IMR-90 (cell line): ENCODE measurements at regions not wholly inside any gene's neighbourhood (a gene's known extent, or its start where the extent isn't known, plus 50 kb on each side); places are given as distances from the start of the nearest gene placed in this dataset.

Source experiments
- ATAC-seq: fragments of 200-7000 bp; cut with Tn5 transposase; 2 replicates; pipeline ENCODE4 v1.9.1; 2020; ENCODE audit warnings: low read depth, mild to moderate bottlenecking, moderate library complexity
- BruUV-seq: library from RNA; stranded (reverse); fragments of 400-500 nt; replicated peaks from 2 replicates; lab custom pipeline; 2021; lab: Mats Ljungman, UMichigan
- CTCF ChIA-PET: fragments of 300-600 bp; formaldehyde crosslinking; extraction: SDS; loops from one replicate; lab custom pipeline; 2021; ENCODE audit warnings: antibody characterized with exemption; lab: Yijun Ruan, JAX
- POLR2A ChIA-PET: fragments of 300-600 bp; sonication (Branson Sonifier 250); formaldehyde crosslinking; loops from one replicate; lab custom pipeline; 2022; ENCODE audit warnings: antibody characterized with exemption; ENCODE audit not compliant: unreplicated experiment; lab: Charles Lee
- DNase-seq: peaks from one replicate; pipeline ENCODE4 v3.0.0; 2013
- H2AFZ ChIP-seq: replicated peaks from 2 replicates; pipeline ENCODE3; 2013; ENCODE audit warnings: low read length, mild to moderate bottlenecking; ENCODE audit not compliant: poor library complexity
- H2AK5ac ChIP-seq: 2 replicates; pipeline ENCODE4 v1.6.1; 2013; ENCODE audit warnings: low read depth, low read length, inconsistent platforms
- H2AK9ac ChIP-seq: replicated peaks from 2 replicates; pipeline ENCODE3; 2013; ENCODE audit warnings: mild to moderate bottlenecking, low read depth, low read length, moderate library complexity; ENCODE audit not compliant: poor library complexity
- H2BK120ac ChIP-seq: 2 replicates; pipeline ENCODE4 v1.6.1; 2013; ENCODE audit warnings: low read depth, low read length, inconsistent platforms
- H2BK15ac ChIP-seq: 3 replicates; pipeline ENCODE4 v1.6.1; 2013; ENCODE audit warnings: low read depth, low read length, inconsistent platforms
- H2BK20ac ChIP-seq: 2 replicates; pipeline ENCODE4 v1.6.1; 2013; ENCODE audit warnings: low read depth, mild to moderate bottlenecking, inconsistent platforms, low read length, moderate library complexity
- H2BK5ac ChIP-seq: 2 replicates; pipeline ENCODE4 v1.6.1; 2013; ENCODE audit warnings: mild to moderate bottlenecking, low read depth, low read length, inconsistent platforms; ENCODE audit not compliant: poor library complexity, severe bottlenecking
- H3K14ac ChIP-seq: replicated peaks from 2 replicates; pipeline ENCODE4 v1.6.1; 2013; ENCODE audit warnings: low read depth, low read length, inconsistent platforms
- H3K18ac ChIP-seq: 2 replicates; pipeline ENCODE4 v1.6.1; 2013; ENCODE audit warnings: low read depth, low read length, control low read depth
- H3K23ac ChIP-seq: 2 replicates; pipeline ENCODE4 v1.6.1; 2013; ENCODE audit warnings: low read depth, low read length, inconsistent platforms
- H3K27ac ChIP-seq: 2 replicates; pipeline ENCODE4 v1.5.1; 2013; ENCODE audit warnings: mild to moderate bottlenecking, control low read depth, low read length; ENCODE audit not compliant: insufficient read depth
- H3K27me3 ChIP-seq: 2 replicates; pipeline ENCODE4 v1.6.1; 2013; ENCODE audit warnings: low read length; ENCODE audit not compliant: control insufficient read depth, insufficient read depth
- H3K36me3 ChIP-seq: 2 replicates; pipeline ENCODE4 v1.6.1; 2013; ENCODE audit warnings: low read length, mixed read lengths; ENCODE audit not compliant: control insufficient read depth, insufficient read depth
- H3K4ac ChIP-seq: 2 replicates; pipeline ENCODE4 v1.6.1; 2013; ENCODE audit warnings: low read depth, low read length, inconsistent platforms
- H3K4me1 ChIP-seq: 2 replicates; pipeline ENCODE4 v1.6.1; 2013; ENCODE audit warnings: low read length, mixed read lengths; ENCODE audit not compliant: control insufficient read depth, insufficient read depth
- H3K4me2 ChIP-seq: 2 replicates; pipeline ENCODE4 v1.6.1; 2013; ENCODE audit warnings: low read depth, mild to moderate bottlenecking, control low read depth, low read length, moderate library complexity
- H3K4me3 ChIP-seq: 2 replicates; pipeline ENCODE4 v1.5.1; 2013; ENCODE audit warnings: low read depth, mild to moderate bottlenecking, control low read depth, low read length, moderate library complexity; ENCODE audit not compliant: insufficient read depth
- H3K56ac ChIP-seq: 2 replicates; pipeline ENCODE4 v1.6.1; 2013; ENCODE audit warnings: low read length, inconsistent platforms; ENCODE audit not compliant: insufficient read depth; ENCODE audit errors: extremely low read depth
- H3K79me1 ChIP-seq, 2 experiments: 2 replicates each; pipeline ENCODE4 v1.6.1; 2013; ENCODE audit warnings: low read length in 2 of 2, inconsistent platforms in 1 of 2, low read depth in 1 of 2
- H3K9ac ChIP-seq: 2 replicates; pipeline ENCODE4 v1.6.1; 2013; ENCODE audit warnings: low read depth, low read length, control low read depth
- H3K9me1 ChIP-seq: 2 replicates; pipeline ENCODE4 v1.6.1; 2013; ENCODE audit warnings: low read length, inconsistent platforms; ENCODE audit not compliant: insufficient read depth
- H3K9me3 ChIP-seq: 2 replicates; pipeline ENCODE4 v1.6.1; 2013; ENCODE audit warnings: low read length; ENCODE audit not compliant: control insufficient read depth, insufficient read depth
- H4K20me1 ChIP-seq: 2 replicates; pipeline ENCODE4 v1.6.1; 2013; ENCODE audit warnings: low read length, inconsistent platforms; ENCODE audit not compliant: insufficient read depth
- H4K5ac ChIP-seq: 2 replicates; pipeline ENCODE4 v1.6.1; 2013; ENCODE audit warnings: mild to moderate bottlenecking, low read depth, low read length, control low read depth
- H4K8ac ChIP-seq, 2 experiments: 2 replicates each; pipeline ENCODE4 v1.6.1; 2013; ENCODE audit warnings: low read depth in 2 of 2, low read length in 2 of 2, control low read depth in 1 of 2, inconsistent platforms in 1 of 2
- H4K91ac ChIP-seq: 2 replicates; pipeline ENCODE4 v1.6.1; 2013; ENCODE audit warnings: low read depth, low read length, inconsistent platforms; ENCODE audit not compliant: insufficient read depth
- CEBPB ChIP-seq: IDR thresholded peaks from 2 replicates; pipeline ENCODE4 v1.6.1; 2012; ENCODE audit warnings: low read depth, low read length, improper control_type of control experiment
- MAFK ChIP-seq: IDR thresholded peaks from 2 replicates; pipeline ENCODE4 v1.6.1; 2012; ENCODE audit warnings: low read depth, low read length, improper control_type of control experiment
- dilution Hi-C: fragments of 300-500 bp; cut with HindIII; formaldehyde crosslinking; loops from one replicate; pipeline ENCODE4 v1.14.3; 2018; ENCODE audit warnings: low sequenced_read_pairs; ENCODE audit not compliant: unreplicated experiment
- in situ Hi-C: fragments of 300-500 bp; cut with MboI; formaldehyde crosslinking; loops from 3 replicates; pipeline ENCODE4 v1.14.3; 2019; ENCODE audit warnings: low sequenced_read_pairs, inconsistent platforms, mixed read lengths
- intact Hi-C: fragments of 100-400 bp; cut with micrococcal nuclease; formaldehyde crosslinking; loops from 2 replicates; pipeline ENCODE4 v1.10.0; 2022

GRCh38 chr3:105944276-105944675, 75.5 kb upstream of the CBLB start:
- H3K18ac ChIP-seq, result no peak overlapping the region; the same call in 1 of the 2 replicates
- no peaks in the 10 kb centered on the region for H3K27me3 ChIP-seq
- no peak overlapping the region for H3K4me3 ChIP-seq
- H3K14ac ChIP-seq, result peak overlapping the region; percentile 62; the same call in 1 of the 2 replicates
- H3K27ac ChIP-seq, result no peak overlapping the region
- H3K56ac ChIP-seq, result no peak overlapping the region
- no peak overlapping the region for H3K9ac ChIP-seq
- DNase-seq, result peak; percentile 58
- H4K8ac ChIP-seq, result peak overlapping the region in 1 of 2 experiments; percentile 73; a peak in 1 of 4 replicates
- ChIA-PET CTCF (no interaction called here), POLR2A (interaction anchor here (0.6 kb wide), 1 partner anchor 11 kb away, joined by 3 read pairs; no protein-coding TSS in a partner anchor)
- H2BK15ac ChIP-seq, result 0 out of 3 replicates have a peak overlapping the region, but pooled peaks have one; percentile 56
- intact Hi-C loops, result no loop called here
- no peak overlapping the region for H2AK9ac ChIP-seq
- peak overlapping the region; percentile 33; the same call in 1 of the 2 replicates for H2BK120ac ChIP-seq
- no peak overlapping the region for H2AFZ ChIP-seq
- dilution Hi-C loops, result no loop called here
- H3K4me2 ChIP-seq, result no peak overlapping the region; the same call in 1 of the 2 replicates
- no peaks in the 10 kb centered on the region for H3K9me3 ChIP-seq
- ATAC-seq, result peak; percentile 70
- H3K23ac ChIP-seq, result peak overlapping the region; percentile 32; the same call in 1 of the 2 replicates
- no peaks in the 10 kb centered on the region for H3K9me1 ChIP-seq
- no peaks in the 10 kb centered on the region for H3K79me1 ChIP-seq
- no peaks in the 10 kb centered on the region for H4K20me1 ChIP-seq
- no peaks in the 10 kb centered on the region for H3K36me3 ChIP-seq
- no peak overlapping the region; the same call in 1 of the 2 replicates for H4K5ac ChIP-seq
- H4K91ac ChIP-seq, result no peak overlapping the region
- TF ChIP-seq MAFK (no peak), CEBPB (peak; percentile 62; the same call in 1 of the 2 replicates)
- peak overlapping the region; percentile 51; the same call in 1 of the 2 replicates for H3K4ac ChIP-seq
- BruUV-seq, result no TSS peak
- no peak overlapping the region for H2AK5ac ChIP-seq
- H2BK20ac ChIP-seq, result peak overlapping the region; percentile 73; the same call in 1 of the 2 replicates
- peak overlapping the region; percentile 69 for H2BK5ac ChIP-seq
- peaks cover 1% of the 10 kb centered on the region; the same call in 1 of the 2 replicates for H3K4me1 ChIP-seq
- in situ Hi-C loops, result no loop called here
